NB4 (cell line): ENCODE measurements at regions not wholly inside any gene's neighbourhood (a gene's known extent, or its start where the extent isn't known, plus 50 kb on each side); places are given as distances from the start of the nearest gene placed in this dataset.

Experiments used
- CTCF ChIP-seq: IDR thresholded peaks from one replicate; pipeline ENCODE4 v1.5.1; 2012; ENCODE audit warnings: low read depth, low read length
- MYC ChIP-seq: IDR thresholded peaks from 2 replicates; pipeline ENCODE4 v1.6.1; 2011; ENCODE audit warnings: low read depth, low read length
- POLR2A ChIP-seq: IDR thresholded peaks from 2 replicates; pipeline ENCODE4 v1.6.1; 2011; ENCODE audit warnings: mild to moderate bottlenecking; ENCODE audit not compliant: insufficient read length; ENCODE audit errors: extremely low read depth
- TF ChIP-seq, protein P1 (sequence below): IDR thresholded peaks from 2 replicates; pipeline ENCODE4 v1.6.1; 2011; ENCODE audit warnings: low read depth, low read length

DNA sequence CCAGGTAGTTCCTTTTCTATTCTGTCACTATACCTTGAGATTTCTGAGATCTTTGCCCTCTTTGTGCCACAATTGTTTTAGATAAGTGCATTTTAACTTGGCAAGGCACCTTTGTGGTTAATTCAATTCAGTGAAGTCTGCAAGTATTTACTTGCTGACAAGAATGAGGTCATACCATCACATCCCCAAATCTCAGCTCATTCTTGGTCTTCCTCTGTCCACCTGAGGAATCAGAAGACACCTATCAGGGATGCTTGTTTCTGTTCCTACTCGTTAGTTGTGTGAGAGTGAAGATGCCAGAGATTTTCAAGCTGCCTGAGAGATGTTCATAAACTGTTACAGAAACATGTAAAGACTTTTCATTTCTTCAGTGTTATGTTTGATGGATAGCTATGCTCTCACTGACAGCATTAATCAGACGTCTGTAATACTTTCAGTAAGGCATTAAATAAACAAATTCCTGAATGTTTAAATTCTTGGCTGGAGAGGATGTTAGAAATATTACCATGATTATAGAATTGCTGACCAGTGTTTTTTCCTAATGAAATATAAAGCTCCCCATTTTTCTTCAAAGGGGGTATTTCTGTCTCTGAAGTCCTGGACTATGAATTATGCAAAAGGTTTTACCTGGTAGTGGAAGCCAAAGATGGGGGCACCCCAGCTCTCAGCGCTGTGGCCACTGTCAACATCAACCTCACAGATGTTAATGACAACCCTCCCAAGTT lies 135.0 kb upstream of the MTNR1B start:
- TF ChIP-seq CTCF (no peak), POLR2A (no peak), MYC (no peak)
- TF ChIP-seq, protein P1, sequence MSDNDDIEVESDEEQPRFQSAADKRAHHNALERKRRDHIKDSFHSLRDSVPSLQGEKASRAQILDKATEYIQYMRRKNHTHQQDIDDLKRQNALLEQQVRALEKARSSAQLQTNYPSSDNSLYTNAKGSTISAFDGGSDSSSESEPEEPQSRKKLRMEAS = no peak
